DOHH2 (cell line): ENCODE measurements at regions not wholly inside any gene's neighbourhood (a gene's known extent, or its start where the extent isn't known, plus 50 kb on each side); places are given as distances from the start of the nearest gene placed in this dataset.

Experiments
- H3F3A ChIP-seq: fragments of 200-600 bp; sonication (generic), shearing (Covaris generic); 2 replicates; pipeline ENCODE4 v1.6.0; 2016; ENCODE audit warnings: antibody characterized with exemption, mild to moderate bottlenecking; ENCODE audit not compliant: control insufficient read depth, insufficient read depth
- H3K27ac ChIP-seq: fragments of 200-600 bp; sonication (generic); 2 replicates; pipeline ENCODE4 v1.5.1; 2014; ENCODE audit warnings: low read depth, mild to moderate bottlenecking, low read length, moderate library complexity
- H3K27me3 ChIP-seq: fragments of 200-600 bp; sonication (generic); 2 replicates; pipeline ENCODE4 v1.6.1; 2014; ENCODE audit warnings: mild to moderate bottlenecking, low read length, mixed read lengths; ENCODE audit not compliant: control insufficient read depth
- H3K36me3 ChIP-seq: fragments of 200-600 bp; sonication (generic); 2 replicates; pipeline ENCODE4 v1.6.1; 2014; ENCODE audit warnings: mild to moderate bottlenecking, low read length, moderate library complexity, mixed read lengths; ENCODE audit not compliant: control insufficient read depth
- H3K4me1 ChIP-seq: fragments of 200-600 bp; sonication (generic); 2 replicates; pipeline ENCODE4 v1.6.1; 2014; ENCODE audit warnings: mild to moderate bottlenecking, low read length, mixed read lengths; ENCODE audit not compliant: control insufficient read depth
- H3K4me2 ChIP-seq: fragments of 200-600 bp; sonication (generic); 2 replicates; pipeline ENCODE4 v1.6.0; 2014; ENCODE audit warnings: mild to moderate bottlenecking, low read length, moderate library complexity
- H3K4me3 ChIP-seq: fragments of 200-600 bp; sonication (generic); 2 replicates; pipeline ENCODE4 v1.5.1; 2014; ENCODE audit warnings: mild to moderate bottlenecking, low read length, mixed read lengths
- H3K79me2 ChIP-seq: fragments of 200-600 bp; sonication (generic); 2 replicates; pipeline ENCODE4 v1.6.1; 2014; ENCODE audit warnings: mild to moderate bottlenecking, low read length, mixed read lengths; ENCODE audit not compliant: control insufficient read depth
- H3K9me2 ChIP-seq: fragments of 200-600 bp; sonication (generic); replicated peaks from 2 replicates; pipeline ENCODE4 v1.6.1; 2014; ENCODE audit warnings: mild to moderate bottlenecking, low read length, mixed read lengths; ENCODE audit not compliant: control insufficient read depth
- H3K9me3 ChIP-seq: fragments of 200-600 bp; sonication (generic); 2 replicates; pipeline ENCODE4 v1.6.1; 2014; ENCODE audit warnings: antibody characterized with exemption, low read length, mixed read lengths; ENCODE audit not compliant: control insufficient read depth, insufficient read depth
- H4K20me1 ChIP-seq: fragments of 200-600 bp; sonication (generic); 2 replicates; pipeline ENCODE4 v1.6.0; 2014; ENCODE audit warnings: low read depth, mild to moderate bottlenecking, antibody characterized with exemption, low read length, moderate library complexity; ENCODE audit not compliant: control insufficient read depth, insufficient read depth
- CTCF ChIP-seq: fragments of 200-600 bp; sonication (generic); IDR thresholded peaks from one replicate; pipeline ENCODE4 v1.5.1; 2014; ENCODE audit warnings: antibody characterized with exemption, mild to moderate bottlenecking, low read depth, low read length; ENCODE audit not compliant: poor library complexity, severe bottlenecking
- EZH2phosphoT487 ChIP-seq: fragments of 200-600 bp; sonication (generic); IDR thresholded peaks from 2 replicates; pipeline ENCODE4 v1.6.1; 2017; ENCODE audit warnings: borderline replicate concordance, mild to moderate bottlenecking, antibody characterized with exemption, low read length, moderate library complexity, mixed read lengths

GRCh38 chr14:61899497-61899896 is 137.3 kb downstream of the SNAPC1 start:
- H3K79me2 ChIP-seq: no peaks in the 10 kb centered on the region
- no peaks in the 10 kb centered on the region for H4K20me1 ChIP-seq
- H3K9me3 ChIP-seq: no peaks in the 10 kb centered on the region
- no peaks in the 10 kb centered on the region for H3K9me2 ChIP-seq
- H3K4me2 ChIP-seq: no peak overlapping the region
- H3K4me1 ChIP-seq: no peaks in the 10 kb centered on the region
- TF ChIP-seq CTCF: no peak
- no peak for TF ChIP-seq EZH2phosphoT487
- no peaks in the 10 kb centered on the region for H3K36me3 ChIP-seq
- H3K4me3 ChIP-seq: no peak overlapping the region
- no peak overlapping the region for H3K27ac ChIP-seq
- H3K27me3 ChIP-seq: no peaks in the 10 kb centered on the region
- no peaks in the 10 kb centered on the region for H3F3A ChIP-seq

- Histone ChIP-seq H3F3A (no peaks in the 10 kb centered on the region), H3K36me3 (no peaks in the 10 kb centered on the region), H3K9me3 (no peaks in the 10 kb centered on the region), H3K9me2 (no peaks in the 10 kb centered on the region), H3K27ac (no peak overlapping the region), H3K27me3 (no peaks in the 10 kb centered on the region), H3K4me2 (no peak overlapping the region), H3K4me3 (no peak overlapping the region), H3K4me1 (no peaks in the 10 kb centered on the region), H4K20me1 (no peaks in the 10 kb centered on the region), H3K79me2 (no peaks in the 10 kb centered on the region)
- TF ChIP-seq CTCF: no peak
- no peak for TF ChIP-seq EZH2phosphoT487
Measured at GRCh38 chr14:61904946-61905345, 142.7 kb downstream of the SNAPC1 start.

GRCh38 chr14:61911574-61911973 is 149.4 kb downstream of the SNAPC1 start:
- TF ChIP-seq CTCF (no peak), EZH2phosphoT487 (no peak)

GRCh38 chr14:61918998-61919397 is 156.8 kb downstream of the SNAPC1 start:
- H3K4me3 ChIP-seq: no peak overlapping the region
- no peak overlapping the region for H3K4me2 ChIP-seq
- no peaks in the 10 kb centered on the region for H3K79me2 ChIP-seq
- H3K9me3 ChIP-seq: no peaks in the 10 kb centered on the region
- no peaks in the 10 kb centered on the region for H3K27me3 ChIP-seq
- TF ChIP-seq CTCF (no peak), EZH2phosphoT487 (no peak)
- H4K20me1 ChIP-seq: no peaks in the 10 kb centered on the region
- no peaks in the 10 kb centered on the region for H3K4me1 ChIP-seq
- no peaks in the 10 kb centered on the region for H3K36me3 ChIP-seq
- no peaks in the 10 kb centered on the region for H3K9me2 ChIP-seq
- H3K27ac ChIP-seq: no peak overlapping the region
- H3F3A ChIP-seq: no peaks in the 10 kb centered on the region

More at GRCh38 chr14:61911574-61911973, 149.4 kb downstream of the SNAPC1 start:
- Histone ChIP-seq H4K20me1 (no peaks in the 10 kb centered on the region), H3K4me2 (no peak overlapping the region), H3K79me2 (no peaks in the 10 kb centered on the region), H3K36me3 (no peaks in the 10 kb centered on the region), H3K27ac (no peak overlapping the region), H3K9me3 (no peaks in the 10 kb centered on the region), H3F3A (no peaks in the 10 kb centered on the region), H3K4me3 (no peak overlapping the region), H3K4me1 (peaks cover 7% of the 10 kb centered on the region), H3K9me2 (no peaks in the 10 kb centered on the region), H3K27me3 (no peaks in the 10 kb centered on the region)
